ENCODE measurements at regions not wholly inside any gene's neighbourhood (a gene's known extent, or its start where the extent isn't known, plus 50 kb on each side); places are given as distances from the start of the nearest gene placed in this dataset.
"Not testable (repeated sequence)": the region's sequence is repeated elsewhere in the genome, so short reads cannot be mapped to it uniquely, and the experiment has no call there.

GRCh38 chr1:65083263-65083896 lies 64.6 kb upstream of the AK4 start:
- peaks cover 0 to 4% (median 2%) of the 10 kb centered on the region in 3 donors for H3K36me3 Mint-ChIP-seq
- H3K27me3 Mint-ChIP-seq, result peaks cover 7 to 22% of the 10 kb centered on the region in 2 donors
- H3K4me1 ChIP-seq (ENCODE audit: insufficient read depth, low read length), result no peaks in the 10 kb centered on the region
- no peak overlapping the region for H3K4me3 ChIP-seq (ENCODE audit: low read length)
- no peak overlapping the region for H3K27ac Mint-ChIP-seq
- no peaks in the 10 kb centered on the region for H3K4me1 Mint-ChIP-seq
- no peak overlapping the region for H3K27ac ChIP-seq (ENCODE audit: low read depth, low read length)
- no peaks in the 10 kb centered on the region for H3K27me3 ChIP-seq (ENCODE audit: insufficient read depth, low read length, poor library complexity, severe bottlenecking)
- DNase-seq, result no peak
- no peak overlapping the region for H3K4me3 Mint-ChIP-seq
- no peaks in the 10 kb centered on the region for H3K36me3 ChIP-seq (ENCODE audit: insufficient read depth, low read length)
- POLR2A ChIA-PET, result interaction anchor here (0.7 kb wide), 1 partner anchor 592 kb away, joined by 3 read pairs; no protein-coding TSS in a partner anchor
- CTCF ChIA-PET, result no interaction called here
- peaks cover 0 to 8% (median 2%) of the 10 kb centered on the region in 5 donors for H3K9me3 Mint-ChIP-seq
- H3K9me3 ChIP-seq (ENCODE audit: low read length), result no peaks in the 10 kb centered on the region

GRCh38 chr1:65084066-65084465 lies 63.9 kb upstream of the AK4 start:
- no peaks in the 10 kb centered on the region for H3K4me1 Mint-ChIP-seq

GRCh38 chr1:65087519-65087918 lies 60.5 kb upstream of the AK4 start:
- POLR2A ChIA-PET, result not testable (repeated sequence)

More at GRCh38 chr1:65084066-65084465, 63.9 kb upstream of the AK4 start:
- CTCF ChIA-PET, result no interaction called here
- Histone ChIP-seq H3K36me3 (ENCODE audit: insufficient read depth, low read length) (no peaks in the 10 kb centered on the region), H3K4me3 (ENCODE audit: low read length) (no peak overlapping the region), H3K27ac (ENCODE audit: low read depth, low read length) (no peak overlapping the region), H3K9me3 (ENCODE audit: low read length) (no peaks in the 10 kb centered on the region), H3K4me1 (ENCODE audit: insufficient read depth, low read length) (no peaks in the 10 kb centered on the region), H3K27me3 (ENCODE audit: insufficient read depth, low read length, poor library complexity, severe bottlenecking) (no peaks in the 10 kb centered on the region)
- peaks cover 0 to 4% (median 2%) of the 10 kb centered on the region in 3 donors for H3K36me3 Mint-ChIP-seq
- H3K4me3 Mint-ChIP-seq, result no peak overlapping the region
- H3K9me3 Mint-ChIP-seq, result peaks cover 0 to 8% (median 2%) of the 10 kb centered on the region in 5 donors
- POLR2A ChIA-PET, result no interaction called here
- DNase-seq, result no peak
- no peak overlapping the region for H3K27ac Mint-ChIP-seq
- peaks cover 7 to 20% of the 10 kb centered on the region in 2 donors for H3K27me3 Mint-ChIP-seq

GRCh38 chr1:65090406-65090805 lies 57.6 kb upstream of the AK4 start:
- Mint-ChIP-seq H3K36me3 (peaks cover 0 to 4% (median 0%) of the 10 kb centered on the region in 3 donors), H3K27me3 (peaks cover 0 to 3% of the 10 kb centered on the region in 2 donors), H3K4me1 (no peaks in the 10 kb centered on the region), H3K27ac (no peak overlapping the region), H3K4me3 (no peak overlapping the region), H3K9me3 (peaks cover 0 to 8% (median 2%) of the 10 kb centered on the region in 5 donors)
- no peaks in the 10 kb centered on the region for H3K4me1 ChIP-seq (ENCODE audit: insufficient read depth, low read length)
- no peaks in the 10 kb centered on the region for H3K36me3 ChIP-seq (ENCODE audit: insufficient read depth, low read length)
- no peaks in the 10 kb centered on the region for H3K9me3 ChIP-seq (ENCODE audit: low read length)
- no peak overlapping the region for H3K27ac ChIP-seq (ENCODE audit: low read depth, low read length)
- ChIA-PET CTCF (no interaction called here), POLR2A (no interaction called here)
- no peak for DNase-seq
- H3K27me3 ChIP-seq (ENCODE audit: insufficient read depth, low read length, poor library complexity, severe bottlenecking), result no peaks in the 10 kb centered on the region
- H3K4me3 ChIP-seq (ENCODE audit: low read length), result no peak overlapping the region

More at GRCh38 chr1:65087519-65087918, 60.5 kb upstream of the AK4 start:
- H3K4me3 ChIP-seq (ENCODE audit: low read length); H3K36me3 ChIP-seq (ENCODE audit: insufficient read depth, low read length); DNase-seq; H3K4me1 ChIP-seq (ENCODE audit: insufficient read depth, low read length); H3K27me3 ChIP-seq (ENCODE audit: insufficient read depth, low read length, poor library complexity, severe bottlenecking); H3K36me3 Mint-ChIP-seq; H3K27ac Mint-ChIP-seq; H3K4me1 Mint-ChIP-seq; H3K27me3 Mint-ChIP-seq; H3K9me3 ChIP-seq (ENCODE audit: low read length); H3K4me3 Mint-ChIP-seq; H3K9me3 Mint-ChIP-seq; H3K27ac ChIP-seq (ENCODE audit: low read depth, low read length); CTCF ChIA-PET: not testable (repeated sequence)

GRCh38 chr1:65092691-65093090 lies 55.3 kb upstream of the AK4 start:
- POLR2A ChIA-PET, result no interaction called here
- peaks cover 0 to 13% (median 0%) of the 10 kb centered on the region in 3 donors for H3K36me3 Mint-ChIP-seq

GRCh38 chr1:65097076-65097475 lies 50.9 kb upstream of the AK4 start:
- Histone ChIP-seq H3K27ac (ENCODE audit: low read depth, low read length) (no peak overlapping the region), H3K27me3 (ENCODE audit: insufficient read depth, low read length, poor library complexity, severe bottlenecking) (no peaks in the 10 kb centered on the region), H3K4me3 (ENCODE audit: low read length) (no peak overlapping the region), H3K36me3 (ENCODE audit: insufficient read depth, low read length) (no peaks in the 10 kb centered on the region), H3K9me3 (ENCODE audit: low read length) (no peaks in the 10 kb centered on the region), H3K4me1 (ENCODE audit: insufficient read depth, low read length) (no peaks in the 10 kb centered on the region)
- Mint-ChIP-seq H3K36me3 (peaks cover 0 to 32% (median 3%) of the 10 kb centered on the region in 3 donors), H3K4me1 (no peaks in the 10 kb centered on the region), H3K27me3 (peaks cover 4 to 15% of the 10 kb centered on the region in 2 donors), H3K9me3 (peaks cover 15 to 33% (median 31%) of the 10 kb centered on the region in 5 donors), H3K27ac (no peak overlapping the region), H3K4me3 (no peak overlapping the region)
- ChIA-PET POLR2A (interaction anchor here (0.7 kb wide), 1 partner anchor 27 kb away, joined by 10 read pairs; no protein-coding TSS in a partner anchor), CTCF (no interaction called here)
- DNase-seq, result no peak

More at GRCh38 chr1:65092691-65093090, 55.3 kb upstream of the AK4 start:
- Histone ChIP-seq H3K9me3 (ENCODE audit: low read length) (no peaks in the 10 kb centered on the region), H3K27me3 (ENCODE audit: insufficient read depth, low read length, poor library complexity, severe bottlenecking) (no peaks in the 10 kb centered on the region), H3K27ac (ENCODE audit: low read depth, low read length) (no peak overlapping the region), H3K4me1 (ENCODE audit: insufficient read depth, low read length) (no peaks in the 10 kb centered on the region), H3K4me3 (ENCODE audit: low read length) (no peak overlapping the region), H3K36me3 (ENCODE audit: insufficient read depth, low read length) (no peaks in the 10 kb centered on the region)
- Mint-ChIP-seq H3K27ac (no peak overlapping the region), H3K4me1 (no peaks in the 10 kb centered on the region), H3K27me3 (peaks cover 6 to 9% of the 10 kb centered on the region in 2 donors), H3K4me3 (no peak overlapping the region), H3K9me3 (peaks cover 0 to 4% (median 2%) of the 10 kb centered on the region in 5 donors)
- CTCF ChIA-PET, result no interaction called here
- DNase-seq, result no peak

Data from CD8-positive, alpha-beta memory T cell (primary cell).